Right atrium auricular region (tissue), 2 donors: ENCODE measurements at regions not wholly inside any gene's neighbourhood (a gene's known extent, or its start where the extent isn't known, plus 50 kb on each side); places are given as distances from the start of the nearest gene placed in this dataset.
A peak's percentile ranks its signal among the peaks of the same experiment; 100 is the strongest.

Experiments used
- DNase-seq: peaks from one replicate; pipeline ENCODE4 v3.0.0-alpha.2; 2019; ENCODE audit warnings: low spot score
- H3K27ac ChIP-seq, 2 donors: fragments of 200-600 bp; sonication (generic); 1 replicate in 1 of 2; 2 replicates in 1 of 2; pipeline ENCODE4 v1.5.1; 2016 to 2019
- H3K27me3 ChIP-seq, 2 donors: fragments of 200-600 bp; sonication (generic); one replicate each; pipeline versions ENCODE4 v1.5.1 to v1.6.0; 2017 to 2019
- H3K36me3 ChIP-seq: fragments of 200-600 bp; sonication (generic); one replicate; pipeline ENCODE4 v1.5.1; 2016
- H3K4me1 ChIP-seq, 2 donors: fragments of 200-600 bp; sonication (generic); one replicate each; pipeline versions ENCODE4 v1.5.1 to v1.6.0; 2017 to 2019
- H3K4me3 ChIP-seq, 2 donors: fragments of 200-600 bp; sonication (generic); 1 replicate in 1 of 2; 2 replicates in 1 of 2; pipeline ENCODE4 v1.5.1; 2017 to 2019; ENCODE audit warnings: mild to moderate bottlenecking in 1 of 2, moderate library complexity in 1 of 2
- H3K9me3 ChIP-seq, 2 donors: fragments of 200-600 bp; sonication (generic); one replicate each; pipeline ENCODE4 v1.5.1; 2019
- CTCF ChIP-seq, 2 donors: fragments of 200-600 bp; sonication (generic); IDR thresholded peaks; one replicate each; pipeline ENCODE4 v1.5.1; 2019; ENCODE audit warnings: antibody characterized with exemption in 2 of 2

- TF ChIP-seq CTCF (IDR thresholded peaks at IDR 0.05): no peak
- Histone ChIP-seq H3K36me3 (no peaks in the 10 kb centered on the region), H3K4me1 (no peaks in the 10 kb centered on the region), H3K27ac (no peak overlapping the region), H3K27me3 (no peaks in the 10 kb centered on the region), H3K9me3 (no peaks in the 10 kb centered on the region), H3K4me3 (no peak overlapping the region)
- no peak for DNase-seq
Measured at GRCh38 chr14:105840266-105841021, 314.1 kb downstream of the TMEM121 start.

GRCh38 chr14:105841022-105842009, 314.9 kb downstream of the TMEM121 start:
- peak; percentile 34 for DNase-seq
- H3K27me3 ChIP-seq: no peaks in the 10 kb centered on the region

GRCh38 chr14:105842105-105842504, 315.7 kb downstream of the TMEM121 start:
- H3K4me1 ChIP-seq: no peaks in the 10 kb centered on the region
- no peak overlapping the region for H3K27ac ChIP-seq
- no peaks in the 10 kb centered on the region for H3K9me3 ChIP-seq
- no peaks in the 10 kb centered on the region for H3K36me3 ChIP-seq
- no peaks in the 10 kb centered on the region for H3K27me3 ChIP-seq
- H3K4me3 ChIP-seq: no peak overlapping the region
- TF ChIP-seq CTCF (IDR thresholded peaks at IDR 0.05): no peak
- DNase-seq: no peak

More at GRCh38 chr14:105841022-105842009, 314.9 kb downstream of the TMEM121 start:
- Histone ChIP-seq H3K4me3 (no peak overlapping the region), H3K9me3 (no peaks in the 10 kb centered on the region), H3K36me3 (no peaks in the 10 kb centered on the region), H3K27ac (no peak overlapping the region), H3K4me1 (no peaks in the 10 kb centered on the region)
- no peak for TF ChIP-seq CTCF (IDR thresholded peaks at IDR 0.05)

GRCh38 chr14:105843444-105844046, 317.2 kb downstream of the TMEM121 start:
- H3K27ac ChIP-seq: no peak overlapping the region
- TF ChIP-seq CTCF (IDR thresholded peaks at IDR 0.05): no peak
- no peaks in the 10 kb centered on the region for H3K27me3 ChIP-seq
- H3K4me3 ChIP-seq: no peak overlapping the region
- no peaks in the 10 kb centered on the region for H3K4me1 ChIP-seq
- H3K36me3 ChIP-seq: no peaks in the 10 kb centered on the region
- no peaks in the 10 kb centered on the region for H3K9me3 ChIP-seq
- peak; percentile 52 for DNase-seq

- Histone ChIP-seq H3K27me3 (no peaks in the 10 kb centered on the region), H3K9me3 (no peaks in the 10 kb centered on the region), H3K4me1 (no peaks in the 10 kb centered on the region), H3K27ac (no peak overlapping the region), H3K36me3 (no peaks in the 10 kb centered on the region), H3K4me3 (no peak overlapping the region)
- DNase-seq: peak; percentile 44
- TF ChIP-seq CTCF (IDR thresholded peaks at IDR 0.05): no peak
Measured at GRCh38 chr14:105844047-105844630, 317.8 kb downstream of the TMEM121 start.
